Muscle of leg (tissue), 3 donors: ENCODE measurements at regions not wholly inside any gene's neighbourhood (a gene's known extent, or its start where the extent isn't known, plus 50 kb on each side); places are given as distances from the start of the nearest gene placed in this dataset.

Experiments
- DNase-seq: peaks from one replicate; pipeline ENCODE4 v3.0.0; 2013
- H3K27ac ChIP-seq: one replicate; pipeline ENCODE4 v1.5.1; 2013; ENCODE audit warnings: mild to moderate bottlenecking, low read length, control low read depth
- H3K27me3 ChIP-seq: one replicate; pipeline ENCODE4 v1.6.1; 2013; ENCODE audit warnings: low read length; ENCODE audit not compliant: control insufficient read depth, insufficient read depth
- H3K36me3 ChIP-seq: one replicate; pipeline ENCODE4 v1.6.1; 2013; ENCODE audit warnings: low read length; ENCODE audit not compliant: control insufficient read depth, insufficient read depth
- H3K4me1 ChIP-seq: one replicate; pipeline ENCODE4 v1.6.1; 2013; ENCODE audit warnings: low read length; ENCODE audit not compliant: control insufficient read depth, insufficient read depth
- H3K4me3 ChIP-seq: one replicate; pipeline ENCODE4 v1.5.1; 2013; ENCODE audit warnings: low read length, control low read depth
- H3K9me3 ChIP-seq: replicated peaks from 2 replicates; pipeline ENCODE4 v1.6.1; 2013; ENCODE audit warnings: low read depth, low read length; ENCODE audit not compliant: control insufficient read depth
- WGBS: methylation state at CpG from one replicate; pipeline ENCODE4 v1.1.5; 2013; ENCODE audit warnings: missing lambda C conversion rate; ENCODE audit not compliant: insufficient coverage; 5-methylcytosine and 5-hydroxymethylcytosine counted together

GRCh38 chr13:90689111-90689510 is 658.4 kb upstream of the MIR17HG start:
- Histone ChIP-seq H3K9me3 (no peaks in the 10 kb centered on the region), H3K27me3 (no peaks in the 10 kb centered on the region), H3K4me3 (no peak overlapping the region), H3K27ac (no peak overlapping the region), H3K36me3 (no peaks in the 10 kb centered on the region), H3K4me1 (no peaks in the 10 kb centered on the region)
- no peak for DNase-seq
- no CpG with 5 or more reads among the region's 3 CpGs for WGBS

GRCh38 chr13:90690458-90691080 is 656.9 kb upstream of the MIR17HG start:
- Histone ChIP-seq H3K4me3 (no peak overlapping the region), H3K9me3 (no peaks in the 10 kb centered on the region), H3K4me1 (no peaks in the 10 kb centered on the region), H3K27me3 (no peaks in the 10 kb centered on the region), H3K36me3 (no peaks in the 10 kb centered on the region), H3K27ac (no peak overlapping the region)
- peak; percentile 30 for DNase-seq
- no CpG with 5 or more reads among the region's 5 CpGs for WGBS

GRCh38 chr13:90696254-90696653 is 651.2 kb upstream of the MIR17HG start:
- no peaks in the 10 kb centered on the region for H3K4me1 ChIP-seq
- no peak overlapping the region for H3K27ac ChIP-seq
- no CpG with 5 or more reads among the region's 1 CpG for WGBS
- no peaks in the 10 kb centered on the region for H3K9me3 ChIP-seq
- H3K36me3 ChIP-seq, result no peaks in the 10 kb centered on the region
- no peak overlapping the region for H3K4me3 ChIP-seq
- DNase-seq, result no peak
- no peaks in the 10 kb centered on the region for H3K27me3 ChIP-seq

GRCh38 chr13:90696656-90697055 is 650.8 kb upstream of the MIR17HG start:
- no CpG with 5 or more reads among the region's 5 CpGs for WGBS

GRCh38 chr13:90700340-90700739 is 647.1 kb upstream of the MIR17HG start:
- no peaks in the 10 kb centered on the region for H3K4me1 ChIP-seq

More at GRCh38 chr13:90696656-90697055, 650.8 kb upstream of the MIR17HG start:
- H3K36me3 ChIP-seq, result no peaks in the 10 kb centered on the region
- no peak overlapping the region for H3K27ac ChIP-seq
- H3K9me3 ChIP-seq, result no peaks in the 10 kb centered on the region
- H3K4me3 ChIP-seq, result no peak overlapping the region
- no peaks in the 10 kb centered on the region for H3K4me1 ChIP-seq
- DNase-seq, result no peak
- no peaks in the 10 kb centered on the region for H3K27me3 ChIP-seq

GRCh38 chr13:90701264-90701663 is 646.2 kb upstream of the MIR17HG start:
- WGBS, result no CpG with 5 or more reads among the region's 2 CpGs
- no peaks in the 10 kb centered on the region for H3K36me3 ChIP-seq
- no peak overlapping the region for H3K27ac ChIP-seq

More at GRCh38 chr13:90700340-90700739, 647.1 kb upstream of the MIR17HG start:
- Histone ChIP-seq H3K36me3 (no peaks in the 10 kb centered on the region), H3K27me3 (no peaks in the 10 kb centered on the region), H3K4me3 (no peak overlapping the region), H3K9me3 (no peaks in the 10 kb centered on the region), H3K27ac (no peak overlapping the region)
- WGBS, result 100% methylated on average over 1 of the region's 1 CpG
- no peak for DNase-seq

GRCh38 chr13:90702050-90702449 is 645.4 kb upstream of the MIR17HG start:
- Histone ChIP-seq H3K36me3 (no peaks in the 10 kb centered on the region), H3K4me1 (no peaks in the 10 kb centered on the region), H3K9me3 (no peaks in the 10 kb centered on the region), H3K4me3 (no peak overlapping the region), H3K27ac (no peak overlapping the region), H3K27me3 (no peaks in the 10 kb centered on the region)
- DNase-seq, result no peak
- WGBS, result no CpG with 5 or more reads among the region's 5 CpGs

More at GRCh38 chr13:90701264-90701663, 646.2 kb upstream of the MIR17HG start:
- H3K4me3 ChIP-seq, result no peak overlapping the region
- no peak for DNase-seq
- H3K27me3 ChIP-seq, result no peaks in the 10 kb centered on the region
- H3K9me3 ChIP-seq, result no peaks in the 10 kb centered on the region
- no peaks in the 10 kb centered on the region for H3K4me1 ChIP-seq

GRCh38 chr13:90706631-90707030 is 640.9 kb upstream of the MIR17HG start:
- Histone ChIP-seq H3K36me3 (no peaks in the 10 kb centered on the region), H3K4me3 (no peak overlapping the region), H3K27me3 (no peaks in the 10 kb centered on the region), H3K4me1 (no peaks in the 10 kb centered on the region), H3K27ac (no peak overlapping the region), H3K9me3 (no peaks in the 10 kb centered on the region)
- no CpG with 5 or more reads among the region's 4 CpGs for WGBS
- no peak for DNase-seq

GRCh38 chr13:90708128-90708527 is 639.4 kb upstream of the MIR17HG start:
- no CpG with 5 or more reads among the region's 1 CpG for WGBS
- no peak overlapping the region for H3K27ac ChIP-seq
- no peaks in the 10 kb centered on the region for H3K4me1 ChIP-seq
- H3K27me3 ChIP-seq, result no peaks in the 10 kb centered on the region
- H3K4me3 ChIP-seq, result no peak overlapping the region
- no peaks in the 10 kb centered on the region for H3K36me3 ChIP-seq
- no peaks in the 10 kb centered on the region for H3K9me3 ChIP-seq
- DNase-seq, result no peak

GRCh38 chr13:90709319-90709718 is 638.2 kb upstream of the MIR17HG start:
- no peaks in the 10 kb centered on the region for H3K4me1 ChIP-seq
- no peak for DNase-seq
- H3K27ac ChIP-seq, result no peak overlapping the region
- no peaks in the 10 kb centered on the region for H3K9me3 ChIP-seq
- H3K4me3 ChIP-seq, result no peak overlapping the region
- H3K27me3 ChIP-seq, result no peaks in the 10 kb centered on the region
- no peaks in the 10 kb centered on the region for H3K36me3 ChIP-seq
- no CpG with 5 or more reads among the region's 1 CpG for WGBS
